Right lobe of liver (tissue), 4 donors: ENCODE measurements at regions not wholly inside any gene's neighbourhood (a gene's known extent, or its start where the extent isn't known, plus 50 kb on each side); places are given as distances from the start of the nearest gene placed in this dataset.

Experiments
- POLR2A ChIP-seq: fragments of 450-650 bp; IDR thresholded peaks from one replicate; pipeline ENCODE4 v1.6.1; 2017; ENCODE audit warnings: antibody characterized with exemption, mild to moderate bottlenecking
- TF ChIP-seq, protein P1 (sequence below), 4 donors: fragments of 200-600 bp in 3 of 4; fragments of 450-650 bp in 1 of 4; IDR thresholded peaks; one replicate each; pipeline versions ENCODE4 v1.5.1 to v1.8.0; 2016 to 2022; ENCODE audit warnings: antibody characterized with exemption in 4 of 4, mild to moderate bottlenecking in 2 of 4
- donor health status: DM: no; HTN: no; CAD: no.
- donor health status: DM: no; HTN: no; CAD: no.
- donor health status: DM: no; HTN: yes; CAD: no.

DNA sequence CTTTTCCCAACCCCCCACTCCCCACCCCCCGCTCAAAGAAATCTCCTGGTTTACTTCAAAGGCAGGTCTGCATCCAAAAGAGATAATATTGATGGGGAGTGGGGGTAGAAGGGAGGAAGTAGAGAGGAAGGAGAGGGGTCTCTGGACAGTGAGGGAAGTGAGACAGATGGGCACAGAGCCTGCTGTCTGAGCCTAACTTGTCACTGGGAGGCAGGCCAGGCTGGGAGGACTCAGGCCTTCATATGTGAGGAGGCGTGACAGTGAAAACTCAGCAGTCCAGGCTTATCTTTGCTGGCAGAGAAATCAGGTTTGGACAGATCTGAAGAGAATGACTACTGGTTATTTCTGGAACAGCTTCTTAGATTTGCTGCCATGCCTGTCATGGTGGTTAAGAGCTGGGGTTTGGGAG, 192.3 kb downstream of the NUAK1 start:
- TF ChIP-seq, protein P1, sequence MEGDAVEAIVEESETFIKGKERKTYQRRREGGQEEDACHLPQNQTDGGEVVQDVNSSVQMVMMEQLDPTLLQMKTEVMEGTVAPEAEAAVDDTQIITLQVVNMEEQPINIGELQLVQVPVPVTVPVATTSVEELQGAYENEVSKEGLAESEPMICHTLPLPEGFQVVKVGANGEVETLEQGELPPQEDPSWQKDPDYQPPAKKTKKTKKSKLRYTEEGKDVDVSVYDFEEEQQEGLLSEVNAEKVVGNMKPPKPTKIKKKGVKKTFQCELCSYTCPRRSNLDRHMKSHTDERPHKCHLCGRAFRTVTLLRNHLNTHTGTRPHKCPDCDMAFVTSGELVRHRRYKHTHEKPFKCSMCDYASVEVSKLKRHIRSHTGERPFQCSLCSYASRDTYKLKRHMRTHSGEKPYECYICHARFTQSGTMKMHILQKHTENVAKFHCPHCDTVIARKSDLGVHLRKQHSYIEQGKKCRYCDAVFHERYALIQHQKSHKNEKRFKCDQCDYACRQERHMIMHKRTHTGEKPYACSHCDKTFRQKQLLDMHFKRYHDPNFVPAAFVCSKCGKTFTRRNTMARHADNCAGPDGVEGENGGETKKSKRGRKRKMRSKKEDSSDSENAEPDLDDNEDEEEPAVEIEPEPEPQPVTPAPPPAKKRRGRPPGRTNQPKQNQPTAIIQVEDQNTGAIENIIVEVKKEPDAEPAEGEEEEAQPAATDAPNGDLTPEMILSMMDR (IDR thresholded peaks at IDR 0.05), result no peak
- no peak for TF ChIP-seq POLR2A
